T1000 (cell line): ENCODE measurements at regions not wholly inside any gene's neighbourhood (a gene's known extent, or its start where the extent isn't known, plus 50 kb on each side); places are given as distances from the start of the nearest gene placed in this dataset.

Experiments used
- DNase-seq: peaks from one replicate; lab custom pipeline; 2025; ENCODE audit warnings: mixed read lengths; lab: John Stamatoyannopoulos, UW

- no peak for DNase-seq
Observed at GRCh38 chr1:9179463-9180110, 50.7 kb upstream of the GPR157 start.

- DNase-seq = peak; percentile 14
Observed at GRCh38 chr1:9180111-9180819, 51.4 kb upstream of the GPR157 start.

- DNase-seq = peak; percentile 58
Observed at GRCh38 chr1:9181176-9181906, 52.4 kb upstream of the GPR157 start.

DNA sequence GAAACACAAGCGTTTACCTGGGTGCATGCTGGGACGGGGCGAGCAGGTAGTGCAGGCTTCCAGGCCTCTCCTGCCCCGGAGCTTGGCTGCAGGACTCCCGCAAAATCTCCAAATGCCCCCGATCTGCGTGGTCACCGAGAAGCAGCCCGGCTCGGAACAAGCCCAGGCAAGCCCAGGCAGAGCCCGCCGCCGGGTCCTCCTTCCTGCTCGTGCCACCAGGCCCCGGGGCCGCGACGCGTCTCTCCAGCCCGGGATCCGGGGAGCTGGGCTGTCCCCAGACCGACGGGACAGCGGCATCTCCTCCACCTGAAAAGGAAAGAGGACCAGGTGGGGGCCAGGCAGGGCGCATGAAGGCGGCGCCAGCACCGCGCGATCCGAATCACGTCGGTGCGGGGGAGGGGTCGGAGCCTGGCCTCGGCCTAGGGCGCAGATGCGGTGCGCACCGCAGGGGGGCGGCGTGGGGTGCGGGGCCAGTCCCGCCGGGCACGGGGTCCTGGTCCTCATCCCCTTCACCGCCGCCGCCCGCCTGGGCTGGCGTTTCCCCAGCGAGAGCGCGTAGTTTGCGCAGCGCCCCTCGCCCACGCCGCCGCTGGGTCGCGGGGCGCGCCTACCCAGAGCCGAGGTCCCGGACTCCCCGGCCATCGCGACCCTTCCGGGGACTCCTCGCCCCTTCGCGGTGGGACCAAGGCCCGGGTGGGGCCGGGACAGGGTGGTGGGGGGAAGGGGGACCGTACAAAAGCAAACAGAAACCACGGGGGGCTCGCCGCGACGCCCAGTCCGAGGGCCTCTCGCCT, 52.4 kb upstream of the H6PD start:
- no peak for DNase-seq

- DNase-seq = no peak
Observed at GRCh38 chr1:9182784-9183257, 51.8 kb upstream of the H6PD start.

DNA sequence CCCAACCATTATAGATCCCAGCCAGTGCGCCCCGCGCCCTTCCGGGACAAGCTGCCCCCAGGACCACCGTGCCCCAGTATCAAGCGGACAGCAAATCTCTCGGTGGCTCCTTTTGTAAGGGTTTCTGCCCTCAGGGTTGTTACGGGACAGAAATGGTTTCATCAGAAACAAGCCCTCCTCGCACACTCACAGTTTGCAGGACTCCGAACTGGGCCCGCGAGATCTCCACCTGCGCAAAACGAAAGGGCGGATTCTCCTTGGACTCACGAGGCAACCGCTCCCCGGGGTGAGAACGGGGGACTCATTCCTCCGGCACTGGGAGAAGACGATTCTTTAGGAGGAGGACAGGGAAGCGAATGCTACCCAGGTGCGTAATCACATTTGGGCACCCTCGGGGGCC, 51.1 kb upstream of the H6PD start:
- DNase-seq = no peak

DNA sequence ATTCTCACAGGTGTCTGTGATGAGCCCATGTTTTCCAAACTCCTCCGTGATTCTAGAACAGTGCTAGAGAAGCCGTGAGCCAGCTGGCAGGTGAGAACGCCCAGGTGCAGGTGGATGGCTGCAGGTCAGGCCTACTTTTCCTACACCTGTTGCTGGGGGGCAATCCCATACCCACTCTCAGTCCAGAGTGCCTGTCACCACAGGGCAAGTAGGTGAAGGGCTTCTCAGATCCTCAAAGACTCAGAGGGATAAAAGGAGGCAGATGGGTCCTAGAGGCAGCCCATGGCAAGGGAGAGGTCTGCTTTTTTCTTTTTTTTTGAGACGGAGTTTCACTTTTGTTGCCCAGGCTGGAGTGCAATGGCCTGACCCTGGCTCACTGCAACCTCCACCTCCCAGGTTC, 50.7 kb upstream of the H6PD start:
- DNase-seq = no peak

GRCh38 chr1:9184749-9185148, 49.8 kb upstream of the H6PD start:
- no peak for DNase-seq
